OCI-LY3 (cell line): ENCODE measurements at regions not wholly inside any gene's neighbourhood (a gene's known extent, or its start where the extent isn't known, plus 50 kb on each side); places are given as distances from the start of the nearest gene placed in this dataset.

ENCODE experiments used
- EZH2phosphoT487 ChIP-seq: fragments of 200-600 bp; shearing (Covaris generic); IDR thresholded peaks from 2 replicates; pipeline ENCODE4 v1.6.1; 2018; ENCODE audit warnings: antibody characterized with exemption, mixed run types, low read depth
- TF ChIP-seq, protein P1 (sequence below): fragments of 200-600, 300-600 bp; sonication (generic); IDR thresholded peaks from 2 replicates; pipeline ENCODE4 v1.5.1; 2014; ENCODE audit warnings: antibody characterized with exemption, low read length, low read depth

DNA sequence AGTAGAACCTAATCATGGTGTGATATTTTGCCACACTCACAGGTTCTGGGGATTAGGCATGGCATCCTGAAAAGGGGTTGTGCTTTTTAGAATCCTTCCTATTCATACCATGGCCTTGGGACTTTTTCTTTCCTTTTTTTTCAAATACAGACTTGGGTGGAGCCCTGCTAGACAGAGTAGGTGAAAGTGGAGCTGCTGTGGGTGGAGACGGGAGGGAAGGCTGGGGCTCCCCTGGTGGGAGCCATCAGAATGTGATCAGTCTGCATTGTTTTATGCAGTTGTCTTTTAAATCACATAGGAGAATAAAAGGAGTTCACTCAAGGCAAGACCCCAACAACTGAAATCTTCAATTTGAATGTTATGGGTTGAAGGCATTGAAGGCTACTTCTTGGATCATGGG lies 130.2 kb downstream of the VAPA start:
- TF ChIP-seq, protein P1, sequence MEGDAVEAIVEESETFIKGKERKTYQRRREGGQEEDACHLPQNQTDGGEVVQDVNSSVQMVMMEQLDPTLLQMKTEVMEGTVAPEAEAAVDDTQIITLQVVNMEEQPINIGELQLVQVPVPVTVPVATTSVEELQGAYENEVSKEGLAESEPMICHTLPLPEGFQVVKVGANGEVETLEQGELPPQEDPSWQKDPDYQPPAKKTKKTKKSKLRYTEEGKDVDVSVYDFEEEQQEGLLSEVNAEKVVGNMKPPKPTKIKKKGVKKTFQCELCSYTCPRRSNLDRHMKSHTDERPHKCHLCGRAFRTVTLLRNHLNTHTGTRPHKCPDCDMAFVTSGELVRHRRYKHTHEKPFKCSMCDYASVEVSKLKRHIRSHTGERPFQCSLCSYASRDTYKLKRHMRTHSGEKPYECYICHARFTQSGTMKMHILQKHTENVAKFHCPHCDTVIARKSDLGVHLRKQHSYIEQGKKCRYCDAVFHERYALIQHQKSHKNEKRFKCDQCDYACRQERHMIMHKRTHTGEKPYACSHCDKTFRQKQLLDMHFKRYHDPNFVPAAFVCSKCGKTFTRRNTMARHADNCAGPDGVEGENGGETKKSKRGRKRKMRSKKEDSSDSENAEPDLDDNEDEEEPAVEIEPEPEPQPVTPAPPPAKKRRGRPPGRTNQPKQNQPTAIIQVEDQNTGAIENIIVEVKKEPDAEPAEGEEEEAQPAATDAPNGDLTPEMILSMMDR: no peak
- no peak for TF ChIP-seq EZH2phosphoT487
